OCI-LY1 (cell line): ENCODE measurements at regions not wholly inside any gene's neighbourhood (a gene's known extent, or its start where the extent isn't known, plus 50 kb on each side); places are given as distances from the start of the nearest gene placed in this dataset.

ENCODE experiments used
- H2AFZ ChIP-seq: fragments of 200-600 bp; sonication (generic), shearing (Covaris generic); 2 replicates; pipeline ENCODE4 v1.6.0; 2014; ENCODE audit warnings: antibody characterized with exemption, mild to moderate bottlenecking, low read length
- H3F3A ChIP-seq: fragments of 200-600 bp; sonication (generic), shearing (Covaris generic); 2 replicates; pipeline ENCODE4 v1.6.0; 2014; ENCODE audit warnings: mild to moderate bottlenecking, antibody characterized with exemption, low read length, moderate library complexity; ENCODE audit not compliant: insufficient read depth
- H3K27ac ChIP-seq: fragments of 200-600 bp; sonication (generic); 2 replicates; pipeline ENCODE4 v1.5.1; 2014; ENCODE audit warnings: low read length, mixed run types, mild to moderate bottlenecking, low read depth; ENCODE audit not compliant: poor library complexity, severe bottlenecking
- H3K27me3 ChIP-seq: fragments of 200-600 bp; sonication (generic); 2 replicates; pipeline ENCODE4 v1.6.0; 2014; ENCODE audit warnings: antibody characterized with exemption, mild to moderate bottlenecking, low read length, moderate library complexity; ENCODE audit not compliant: insufficient read depth
- H3K36me3 ChIP-seq: fragments of 200-600 bp; sonication (generic); 2 replicates; pipeline ENCODE4 v1.6.1; 2014; ENCODE audit warnings: mild to moderate bottlenecking, antibody characterized with exemption, low read length, moderate library complexity, mixed read lengths; ENCODE audit not compliant: insufficient read depth
- H3K4me1 ChIP-seq: fragments of 200-600 bp; sonication (generic); 2 replicates; pipeline ENCODE4 v1.5.1; 2014; ENCODE audit warnings: mild to moderate bottlenecking, low read length, moderate library complexity; ENCODE audit not compliant: insufficient read depth, severe bottlenecking
- H3K4me2 ChIP-seq: fragments of 200-600 bp; sonication (generic), shearing (Covaris generic); 2 replicates; pipeline ENCODE4 v1.6.1; 2014; ENCODE audit warnings: low read length
- H3K4me3 ChIP-seq: fragments of 200-600 bp; sonication (generic); 2 replicates; pipeline ENCODE4 v1.5.1; 2014; ENCODE audit warnings: low read length, low read depth, mild to moderate bottlenecking, mixed read lengths; ENCODE audit not compliant: poor library complexity, severe bottlenecking
- H3K79me2 ChIP-seq: fragments of 200-600 bp; shearing (Covaris generic); 2 replicates; pipeline ENCODE4 v1.6.1; 2016; ENCODE audit warnings: mixed run types, low read length, mixed read lengths; ENCODE audit not compliant: insufficient read depth
- H3K9ac ChIP-seq: fragments of 200-600 bp; sonication (generic), shearing (Covaris generic); 2 replicates; pipeline ENCODE4 v1.6.1; 2014; ENCODE audit warnings: mild to moderate bottlenecking, low read length, mixed read lengths
- H3K9me2 ChIP-seq: fragments of 200-600 bp; sonication (generic), shearing (Covaris generic); 2 replicates; pipeline ENCODE4 v1.6.1; 2014; ENCODE audit warnings: low read depth, mild to moderate bottlenecking, low read length, mixed read lengths
- H3K9me3 ChIP-seq: fragments of 200-600 bp; shearing (Covaris generic); 2 replicates; pipeline ENCODE4 v1.6.1; 2014; ENCODE audit warnings: low read length, mixed read lengths
- H4K20me1 ChIP-seq: fragments of 200-600 bp; sonication (generic), shearing (Covaris generic); 2 replicates; pipeline ENCODE4 v1.6.0; 2016; ENCODE audit warnings: mild to moderate bottlenecking, low read length; ENCODE audit not compliant: insufficient read depth
- CTCF ChIP-seq: fragments of 200-600 bp; sonication (generic), shearing (Covaris generic); IDR thresholded peaks from 2 replicates; pipeline ENCODE4 v1.5.1; 2017; ENCODE audit warnings: mild to moderate bottlenecking, antibody characterized with exemption, low read length, moderate library complexity, mixed read lengths
- EZH2 ChIP-seq: fragments of 200-600 bp; sonication (generic), shearing (Covaris generic); IDR thresholded peaks from 2 replicates; pipeline ENCODE4 v1.8.0; 2017; ENCODE audit warnings: borderline replicate concordance, mixed run types, mild to moderate bottlenecking, antibody characterized with exemption, low read length, moderate library complexity, mixed read lengths

- Histone ChIP-seq H3K9me2 (no peaks in the 10 kb centered on the region), H3K36me3 (no peaks in the 10 kb centered on the region), H3K4me3 (no peak overlapping the region), H3K27me3 (no peaks in the 10 kb centered on the region), H3K79me2 (no peaks in the 10 kb centered on the region), H2AFZ (no peak overlapping the region), H3K9me3 (no peaks in the 10 kb centered on the region), H3F3A (no peaks in the 10 kb centered on the region), H3K9ac (no peak overlapping the region), H3K4me2 (no peak overlapping the region), H4K20me1 (no peaks in the 10 kb centered on the region), H3K4me1 (no peaks in the 10 kb centered on the region), H3K27ac (no peak overlapping the region)
- no peak for TF ChIP-seq EZH2
- no peak for TF ChIP-seq CTCF
These were observed 359.4 kb downstream of the EPHA7 start for GRCh38 chr6:93059911-93060310.

- Histone ChIP-seq H3K27ac (no peak overlapping the region), H3K79me2 (no peaks in the 10 kb centered on the region), H3K4me3 (no peak overlapping the region), H3K27me3 (no peaks in the 10 kb centered on the region), H3K4me2 (no peak overlapping the region), H3K9me2 (no peaks in the 10 kb centered on the region), H3K9me3 (no peaks in the 10 kb centered on the region), H3K4me1 (no peaks in the 10 kb centered on the region), H3K9ac (no peak overlapping the region), H4K20me1 (no peaks in the 10 kb centered on the region), H3K36me3 (no peaks in the 10 kb centered on the region), H2AFZ (no peak overlapping the region), H3F3A (no peaks in the 10 kb centered on the region)
- no peak for TF ChIP-seq EZH2
- TF ChIP-seq CTCF: no peak
These were observed 361.8 kb downstream of the EPHA7 start for GRCh38 chr6:93057584-93057983.

- no peaks in the 10 kb centered on the region for H3K9me2 ChIP-seq
- no peak overlapping the region for H3K9ac ChIP-seq
- no peaks in the 10 kb centered on the region for H3K9me3 ChIP-seq
- TF ChIP-seq EZH2 (no peak), CTCF (no peak)
- no peaks in the 10 kb centered on the region for H3K79me2 ChIP-seq
- H3K27ac ChIP-seq: no peak overlapping the region
- H3K27me3 ChIP-seq: no peaks in the 10 kb centered on the region
- no peak overlapping the region for H3K4me3 ChIP-seq
- H3F3A ChIP-seq: no peaks in the 10 kb centered on the region
- H4K20me1 ChIP-seq: no peaks in the 10 kb centered on the region
- H3K4me2 ChIP-seq: no peak overlapping the region
- no peaks in the 10 kb centered on the region for H3K4me1 ChIP-seq
- no peak overlapping the region for H2AFZ ChIP-seq
- no peaks in the 10 kb centered on the region for H3K36me3 ChIP-seq
These were observed 371.0 kb downstream of the EPHA7 start for GRCh38 chr6:93048381-93048780.
